HG03097 (cell line): ENCODE measurements at regions not wholly inside any gene's neighbourhood (a gene's known extent, or its start where the extent isn't known, plus 50 kb on each side); places are given as distances from the start of the nearest gene placed in this dataset.

Source experiments
- ATAC-seq: cut with Tn5 transposase; IDR thresholded peaks from one replicate; pipeline ENCODE4 v1.9.1; 2021; ENCODE audit not compliant: unreplicated experiment, low FRiP score

DNA sequence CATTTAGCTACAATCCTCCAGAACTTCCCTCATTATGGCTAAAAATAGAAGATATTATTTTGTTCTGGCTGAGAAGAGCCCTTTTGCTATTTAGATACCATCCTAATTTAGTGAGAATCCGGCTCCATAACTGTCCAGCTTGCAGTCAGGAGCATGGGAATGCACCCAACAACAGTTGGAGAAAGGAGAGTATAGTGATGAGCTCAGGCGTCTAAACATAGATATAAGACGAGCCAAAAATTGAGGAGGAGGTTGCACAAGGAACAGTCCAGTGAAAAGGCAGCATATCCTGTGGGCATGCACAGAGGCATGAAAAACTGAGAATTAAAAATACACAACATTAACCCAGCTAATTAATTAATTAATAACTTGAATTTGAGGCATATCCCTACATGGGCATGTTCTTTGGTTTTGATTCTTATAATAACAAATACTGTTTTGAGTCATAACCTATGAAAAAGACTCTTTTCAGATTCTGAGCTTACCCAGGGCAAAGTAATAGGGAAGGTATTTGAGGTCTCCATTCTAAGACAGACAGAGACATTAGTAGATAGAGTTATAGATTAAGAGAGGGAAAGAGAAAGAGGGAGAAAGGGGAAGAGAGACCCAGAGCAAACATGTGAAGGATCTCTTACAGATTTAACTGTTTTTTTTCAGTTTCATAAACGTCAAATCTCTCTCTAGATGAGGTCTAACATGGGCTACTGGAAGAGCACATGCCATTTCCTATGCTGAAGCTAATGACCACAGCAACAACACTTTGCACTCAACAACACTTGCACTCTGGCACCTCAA, 311.2 kb downstream of the OSR1 start:
- peak; percentile 96 for ATAC-seq

DNA sequence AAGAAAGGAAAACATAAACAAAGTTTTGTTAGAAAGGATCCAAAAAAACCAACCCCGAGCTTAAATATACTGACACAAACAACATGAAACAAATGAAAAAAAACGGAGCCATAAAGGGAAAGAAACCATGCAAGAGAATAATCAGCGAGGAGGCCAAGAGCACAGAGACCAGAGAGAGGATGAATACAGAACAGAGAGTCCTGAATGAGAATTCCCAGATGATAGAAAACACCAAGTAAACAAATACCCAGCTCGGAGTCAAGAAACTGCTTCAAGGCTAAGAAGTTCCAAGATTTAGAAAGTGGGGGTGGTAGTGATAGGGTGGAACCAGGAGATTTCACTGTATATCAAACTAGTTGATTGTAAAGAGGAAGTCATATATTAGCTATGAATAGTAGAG, 313.3 kb downstream of the OSR1 start:
- no peak for ATAC-seq

DNA sequence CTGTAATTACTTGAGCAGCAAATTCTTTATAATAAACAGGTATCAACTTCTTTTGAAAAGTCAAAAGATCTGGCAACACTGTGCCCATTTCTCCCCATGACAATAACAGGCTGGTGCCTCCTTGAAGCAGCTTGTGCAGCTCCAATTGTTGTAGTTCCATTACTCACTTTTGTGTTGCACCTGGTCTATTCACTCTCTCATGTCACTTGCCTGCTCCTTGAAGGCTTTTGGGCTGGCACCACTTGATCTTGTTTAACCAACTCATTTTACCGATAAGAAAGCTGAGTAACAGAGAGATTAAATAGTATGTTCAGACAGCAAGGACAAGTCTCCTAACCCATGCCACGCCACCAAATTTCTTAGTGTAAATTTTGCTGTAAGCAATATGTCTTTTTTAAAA, 314.5 kb downstream of the OSR1 start:
- no peak for ATAC-seq

DNA sequence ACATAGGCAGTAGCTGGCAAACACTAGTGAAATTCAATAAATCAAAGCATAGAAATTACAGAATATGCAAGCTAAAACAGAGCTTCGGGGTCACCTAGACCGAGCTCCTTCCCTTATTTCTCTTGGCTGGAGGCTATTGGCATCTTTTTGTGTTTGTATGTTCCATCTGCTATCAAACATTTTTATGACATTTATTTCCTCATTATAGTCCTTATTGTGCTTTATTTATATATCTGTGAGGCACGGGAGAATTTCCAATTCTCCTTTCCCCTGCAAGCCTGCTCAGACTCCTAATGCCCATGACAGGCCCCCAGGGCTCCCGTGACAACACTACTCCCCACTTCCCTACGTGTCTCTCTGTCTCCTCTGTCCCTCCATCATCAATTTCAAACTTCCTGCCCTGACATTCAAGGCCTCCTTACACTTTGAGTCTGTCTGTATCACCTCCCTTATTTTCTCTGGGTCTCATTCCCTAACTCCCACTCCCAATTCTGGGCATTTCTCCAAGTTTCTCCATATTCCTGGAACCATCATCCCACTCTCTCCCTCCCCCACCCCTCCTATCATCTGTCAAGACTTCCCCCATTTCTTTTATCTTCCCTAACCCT, 316.9 kb downstream of the OSR1 start:
- ATAC-seq = no peak

DNA sequence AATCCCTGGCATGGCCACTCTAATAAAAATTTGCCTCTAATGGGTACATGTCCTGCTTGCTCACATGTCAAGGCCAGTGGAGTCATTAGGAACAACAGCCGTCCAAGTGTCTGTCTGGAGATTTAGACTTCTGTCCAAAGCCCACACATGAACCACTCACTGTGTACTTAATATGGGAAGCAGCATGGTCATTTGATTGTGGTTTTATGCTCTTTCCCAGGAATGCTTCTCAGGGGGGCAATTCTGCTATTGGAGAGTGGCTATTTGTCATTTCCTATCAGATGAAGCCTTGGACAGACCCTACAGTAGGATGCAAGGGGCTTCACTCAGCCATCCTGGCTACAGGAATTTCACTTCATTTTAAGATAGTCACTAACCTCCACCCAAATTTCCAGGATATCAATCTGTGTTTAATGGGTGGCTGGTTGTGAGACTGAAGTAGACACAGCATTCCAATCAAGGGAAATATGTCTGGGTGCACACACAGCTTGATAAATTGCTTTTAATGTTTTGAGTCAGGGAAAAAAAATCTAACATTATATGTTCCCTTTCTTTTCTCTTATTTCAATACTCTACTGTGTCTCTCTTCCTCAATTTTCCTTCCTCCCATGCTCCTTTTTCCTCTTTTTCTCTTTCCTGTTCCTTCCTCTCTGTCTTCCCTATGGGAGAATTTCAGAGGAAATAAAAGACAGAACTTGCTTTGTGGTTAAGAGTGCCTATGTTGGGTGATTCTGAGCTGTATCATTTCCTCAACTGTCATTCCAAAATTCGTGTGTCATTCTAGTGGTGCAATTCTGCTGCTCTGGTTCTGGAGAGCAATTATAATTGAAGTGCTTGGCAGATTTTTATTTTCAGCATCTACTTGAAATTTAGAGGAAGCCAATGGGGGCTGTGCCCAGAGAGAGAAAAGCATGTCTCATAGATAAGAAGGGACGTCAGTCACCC, 320.1 kb downstream of the OSR1 start:
- no peak for ATAC-seq

DNA sequence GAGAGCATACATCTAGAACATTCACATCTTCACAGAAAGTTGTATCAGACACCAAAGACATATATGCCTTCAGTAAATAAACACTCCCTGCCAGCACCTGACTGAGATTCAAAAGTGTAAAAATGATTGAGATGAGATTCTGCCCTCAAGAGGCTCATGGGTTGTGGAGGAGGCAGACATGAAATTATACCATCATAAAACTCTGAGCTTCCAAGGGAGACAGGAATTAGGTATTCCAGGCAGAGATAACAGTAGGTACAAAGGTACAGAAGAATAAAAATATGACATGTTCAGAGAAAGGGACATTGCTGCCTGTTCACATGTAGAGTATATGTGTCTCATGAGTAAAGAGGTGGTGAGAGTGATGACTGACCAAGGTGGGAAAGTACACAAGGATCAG, 322.3 kb downstream of the OSR1 start:
- no peak for ATAC-seq

DNA sequence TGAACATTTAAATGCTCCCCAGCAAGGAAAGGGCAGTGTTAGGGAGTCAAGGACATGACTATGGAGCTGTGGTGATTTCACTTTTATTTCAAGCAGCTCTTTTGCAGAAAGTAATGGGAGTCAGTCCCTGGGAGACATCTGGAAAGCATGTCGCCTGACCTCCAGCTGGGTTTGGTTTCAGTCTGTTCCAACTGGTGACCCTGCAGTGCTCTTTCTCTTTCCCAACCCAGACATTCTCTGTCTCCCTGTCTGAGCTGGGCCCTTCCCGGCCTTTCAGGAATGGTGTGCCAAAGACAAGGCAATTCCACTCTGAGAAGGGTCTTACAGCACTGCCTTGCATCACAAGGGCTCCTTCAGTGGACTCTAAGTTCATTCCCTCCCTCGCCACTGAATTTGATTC, 323.2 kb downstream of the OSR1 start:
- no peak for ATAC-seq

DNA sequence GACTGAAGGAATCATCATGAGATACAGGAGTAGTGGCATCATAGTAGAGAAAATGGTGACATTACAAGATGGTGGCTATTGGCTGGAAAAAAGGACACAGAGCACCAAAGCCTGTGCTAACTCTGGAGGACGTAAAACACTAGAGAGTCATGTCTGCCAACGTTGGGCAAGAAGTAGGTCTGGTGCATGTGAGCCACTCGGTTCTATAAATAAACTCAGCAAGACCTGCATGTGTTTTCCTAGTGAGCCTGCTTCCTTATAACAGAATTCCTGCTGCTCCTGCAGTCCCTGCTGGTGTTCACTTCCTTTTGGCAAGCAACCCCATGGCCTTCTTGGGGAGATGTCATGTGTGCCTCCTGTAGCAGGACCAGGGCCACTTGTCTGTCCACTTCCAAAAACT, 325.2 kb downstream of the OSR1 start:
- ATAC-seq = no peak

DNA sequence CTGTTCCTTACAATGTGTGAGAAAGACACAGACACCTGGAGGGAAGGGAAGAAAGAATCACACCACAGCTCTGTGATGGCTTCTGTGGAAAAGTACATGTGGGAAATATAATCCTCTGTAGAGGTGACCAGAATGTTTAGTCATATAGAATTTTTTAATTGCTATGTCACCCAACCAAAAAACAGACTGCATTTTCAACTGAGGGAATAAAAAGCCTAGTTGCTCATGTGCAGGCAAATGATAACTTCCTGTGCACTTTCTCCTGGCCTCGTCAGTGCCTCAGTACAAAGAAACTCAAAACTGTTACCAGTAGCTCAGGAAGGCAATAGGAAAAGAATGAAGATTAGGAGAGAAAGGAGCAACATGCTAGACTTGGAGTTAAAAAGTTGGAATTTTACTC, 326.8 kb downstream of the OSR1 start:
- no peak for ATAC-seq

DNA sequence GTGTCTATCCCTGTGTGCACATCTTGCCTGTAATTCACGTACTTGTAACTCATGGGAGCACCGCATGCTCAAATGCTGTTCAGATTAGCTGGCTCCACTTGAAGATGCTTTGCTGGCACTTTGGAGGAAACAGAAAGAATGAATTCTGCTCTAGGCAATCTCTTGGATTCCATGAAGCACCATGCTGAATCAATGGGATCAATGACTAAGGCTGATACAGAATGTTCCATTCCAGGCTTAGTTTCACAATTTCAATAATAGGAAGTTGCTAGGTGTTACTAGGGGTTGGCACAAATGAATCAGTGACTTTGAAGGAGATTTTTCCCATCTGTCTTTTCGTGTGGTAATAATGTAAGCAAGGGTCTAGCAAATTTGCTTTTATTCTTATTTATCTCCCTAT, 328.8 kb downstream of the OSR1 start:
- ATAC-seq = no peak

DNA sequence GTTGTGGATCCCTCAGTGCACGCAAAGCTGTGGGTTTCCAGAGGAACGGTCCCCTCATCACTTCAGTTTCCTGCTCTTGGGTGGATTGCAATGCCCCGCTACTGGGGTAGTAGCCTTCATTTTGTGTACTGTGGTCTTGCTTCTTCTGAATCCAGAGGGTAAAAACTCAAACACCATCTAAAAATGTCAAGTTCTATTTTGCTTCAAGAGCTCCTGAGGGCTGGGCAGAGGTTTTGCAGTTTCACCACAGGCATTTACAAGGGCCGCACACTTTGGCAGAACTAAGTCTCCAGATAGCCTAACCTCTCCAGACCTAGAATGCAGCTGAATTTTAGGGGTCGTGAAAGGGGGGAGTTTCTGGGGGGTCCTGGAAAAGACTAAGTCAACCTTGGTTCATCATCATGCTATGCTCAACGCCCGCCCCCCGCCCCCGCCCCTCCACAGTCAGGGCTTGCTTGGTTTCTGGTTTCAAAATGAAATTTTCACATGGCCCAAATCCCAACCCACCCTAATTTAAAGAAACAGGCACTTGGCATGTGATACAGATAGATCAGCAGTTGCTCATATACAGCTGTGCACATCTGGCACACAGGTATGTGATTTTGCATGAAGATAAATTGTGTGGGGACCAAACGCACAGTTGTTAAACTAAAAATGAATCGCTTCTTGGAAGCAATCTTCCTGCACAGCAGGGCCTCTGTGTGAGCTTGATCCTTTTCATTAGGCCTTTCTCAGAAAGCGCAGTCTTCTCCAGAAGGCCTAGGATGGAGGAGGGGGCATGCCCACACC, 329.6 kb downstream of the OSR1 start:
- no peak for ATAC-seq

DNA sequence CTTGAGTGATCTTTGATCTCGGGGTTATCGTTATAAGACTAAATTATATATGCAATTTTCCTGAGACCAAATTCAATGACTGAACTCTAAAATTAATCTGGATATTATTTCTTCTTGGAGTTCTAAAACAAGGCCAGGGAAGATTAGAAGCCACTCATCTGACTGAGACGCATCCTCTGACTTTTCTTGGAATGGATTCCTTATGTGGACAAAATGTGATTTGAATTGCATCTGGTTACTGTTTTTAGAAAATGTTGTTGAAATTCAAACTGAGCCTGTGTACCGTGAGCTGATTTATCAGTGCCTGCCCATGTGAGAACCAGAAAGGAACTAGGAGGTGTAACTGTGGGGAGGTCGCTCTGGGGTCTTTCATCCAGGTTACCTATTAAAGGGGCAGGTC, 330.8 kb downstream of the OSR1 start:
- ATAC-seq = no peak

DNA sequence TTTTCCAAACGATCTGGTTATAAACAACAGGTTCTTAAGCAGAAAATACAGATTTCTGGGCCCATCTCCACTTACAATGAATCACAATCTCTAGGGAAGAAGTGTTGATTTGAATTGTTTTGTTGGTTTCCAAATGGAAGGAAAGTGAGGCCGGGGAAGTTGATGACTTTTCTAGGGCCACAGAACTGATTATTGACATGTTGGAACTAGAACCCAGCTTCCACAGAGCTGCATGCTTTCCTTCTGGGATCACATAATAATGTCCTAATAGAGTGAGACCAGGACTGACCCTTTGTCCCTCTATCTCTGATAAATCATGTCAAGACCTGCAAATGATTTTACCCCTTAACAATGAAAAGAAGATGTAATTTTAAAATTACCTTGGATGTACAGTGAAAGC, 332.2 kb downstream of the OSR1 start:
- ATAC-seq = no peak

DNA sequence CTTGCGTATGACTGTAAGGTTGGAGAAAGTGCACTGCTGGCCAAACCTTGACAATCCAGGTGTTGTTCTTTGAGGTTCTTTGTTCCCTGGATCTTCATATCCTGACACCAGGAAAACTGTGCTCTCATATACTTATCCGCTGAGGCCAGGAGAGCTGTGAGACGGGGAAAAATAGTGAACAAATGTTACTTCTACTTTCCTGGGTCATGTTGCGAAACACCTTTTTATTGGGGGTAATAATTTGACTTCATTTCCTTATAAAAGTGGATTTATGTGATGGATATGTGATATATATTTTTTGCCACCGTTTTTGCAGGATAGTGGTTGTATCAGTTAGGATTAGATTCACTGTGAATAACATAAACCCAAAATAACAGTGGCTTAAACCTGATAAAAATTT, 336.1 kb downstream of the OSR1 start:
- ATAC-seq = no peak

DNA sequence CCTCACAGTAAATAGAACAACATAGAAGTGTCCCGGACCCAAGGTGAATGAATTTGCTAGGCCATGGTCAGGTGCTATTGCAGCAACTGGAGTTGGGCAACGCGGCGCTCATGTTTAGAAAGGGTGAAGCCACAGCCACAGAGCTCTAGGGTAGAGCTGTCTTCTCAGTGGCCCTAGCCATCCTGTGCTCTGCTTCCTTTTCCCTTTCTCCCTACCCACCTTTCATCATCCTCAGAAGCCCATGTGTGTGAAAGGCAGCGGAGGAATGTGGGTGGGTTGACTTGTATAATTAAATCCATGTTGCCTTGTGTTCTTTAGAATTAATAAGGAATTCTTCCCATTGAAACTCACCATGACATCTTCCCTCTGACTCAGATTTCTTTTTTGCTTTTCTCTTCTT, 336.7 kb downstream of the OSR1 start:
- ATAC-seq = no peak

DNA sequence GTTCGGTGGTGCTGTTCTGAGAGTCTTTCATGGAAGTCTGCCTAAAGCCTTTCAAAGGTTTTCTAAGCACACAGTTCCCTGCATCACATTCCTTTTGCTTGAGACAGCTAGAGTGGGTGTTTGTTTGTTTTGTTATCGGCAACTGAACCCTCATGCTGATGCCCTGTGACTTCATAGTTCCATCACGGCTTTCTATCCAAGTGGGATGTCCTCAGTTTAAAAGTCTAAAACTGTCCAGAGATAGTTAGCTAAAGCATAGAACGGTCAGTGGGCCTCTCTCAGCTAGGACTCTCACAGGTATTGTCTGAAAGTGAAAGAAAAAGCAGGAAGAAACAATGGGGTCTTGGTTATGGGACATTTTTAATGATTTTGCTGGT, 337.3 kb downstream of the OSR1 start:
- ATAC-seq = no peak

DNA sequence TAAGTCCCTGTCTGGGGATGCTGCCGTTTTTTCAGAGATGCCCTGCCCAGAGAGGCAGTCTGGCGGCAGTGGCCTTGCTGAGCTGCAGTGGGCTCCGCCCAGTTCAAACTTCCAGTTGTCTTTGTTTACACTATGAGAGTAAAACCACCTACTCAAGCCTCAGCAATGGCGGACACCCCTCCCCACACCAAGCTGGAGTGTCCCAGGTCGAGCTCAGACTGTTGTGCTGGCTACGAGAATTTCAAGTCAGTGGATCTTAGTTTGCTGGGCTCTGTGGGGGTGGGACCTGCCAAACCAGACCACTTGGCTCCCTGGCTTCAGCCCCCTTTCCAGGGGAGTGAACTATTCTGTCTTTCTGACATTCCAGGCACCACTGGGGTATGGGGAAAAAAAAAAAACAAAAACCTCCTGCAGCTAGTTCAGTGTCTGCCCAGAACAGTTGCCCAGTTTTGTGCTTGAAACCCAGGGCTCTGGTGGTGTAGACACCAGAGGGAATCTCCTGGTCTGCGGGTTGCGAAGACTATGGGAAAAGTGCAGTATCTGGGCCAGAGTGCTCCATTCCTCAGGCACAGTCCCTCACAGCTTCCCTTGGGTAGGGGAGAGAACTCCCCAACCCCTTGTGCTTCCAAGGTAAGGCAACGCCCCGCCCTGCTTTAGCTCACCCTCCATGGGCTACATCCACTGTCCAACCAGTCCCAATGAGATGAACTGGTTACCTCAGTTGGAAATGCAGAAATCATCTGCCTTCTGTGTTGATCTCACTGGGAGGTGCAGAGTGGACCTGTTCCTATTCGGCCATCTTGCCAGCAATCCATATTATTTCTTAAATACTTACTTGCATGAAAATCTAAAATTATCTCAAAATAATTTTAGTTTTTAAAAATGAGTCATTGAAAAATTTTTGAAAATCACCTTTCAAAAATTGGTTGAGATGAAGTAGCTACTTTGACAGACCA, 338.0 kb downstream of the OSR1 start:
- ATAC-seq = no peak

DNA sequence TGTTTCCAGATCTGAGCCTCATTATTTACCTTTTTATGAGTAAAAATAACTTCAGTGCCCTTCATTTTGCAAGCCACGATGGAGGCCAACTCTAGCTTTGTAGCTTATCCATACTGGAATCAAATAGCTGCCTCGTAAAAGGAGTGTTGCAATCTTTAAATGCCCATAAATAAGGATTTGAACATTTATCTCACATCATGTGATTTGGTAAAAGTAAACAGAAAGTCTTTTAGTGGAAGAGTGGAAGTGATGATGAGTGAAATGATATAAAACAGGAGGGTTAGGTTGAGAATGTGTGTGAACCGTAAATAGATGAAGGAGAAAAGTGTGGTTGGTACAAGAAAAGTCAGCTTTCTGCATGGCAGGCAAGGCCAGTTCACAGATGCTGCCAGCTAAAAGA, 348.9 kb downstream of the OSR1 start:
- no peak for ATAC-seq

DNA sequence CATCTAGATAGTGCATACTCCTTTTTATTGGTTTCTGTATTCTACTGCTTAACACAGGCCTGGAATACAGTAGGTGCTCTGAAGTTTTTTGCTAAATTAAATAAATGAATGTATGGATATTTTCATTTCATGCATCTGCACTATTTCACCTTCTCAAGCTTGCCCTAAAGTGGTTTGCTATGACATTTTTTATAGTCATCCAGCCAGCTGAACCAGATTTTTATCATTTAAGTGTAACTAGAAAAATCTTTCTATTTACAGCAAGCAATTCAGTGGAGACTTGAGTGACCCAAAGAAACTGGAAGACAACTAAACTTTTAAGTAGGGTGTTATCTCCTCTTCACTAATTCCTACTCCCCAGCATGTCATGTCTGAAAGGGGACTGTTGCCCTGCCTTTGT, 354.9 kb downstream of the OSR1 start:
- ATAC-seq = no peak

DNA sequence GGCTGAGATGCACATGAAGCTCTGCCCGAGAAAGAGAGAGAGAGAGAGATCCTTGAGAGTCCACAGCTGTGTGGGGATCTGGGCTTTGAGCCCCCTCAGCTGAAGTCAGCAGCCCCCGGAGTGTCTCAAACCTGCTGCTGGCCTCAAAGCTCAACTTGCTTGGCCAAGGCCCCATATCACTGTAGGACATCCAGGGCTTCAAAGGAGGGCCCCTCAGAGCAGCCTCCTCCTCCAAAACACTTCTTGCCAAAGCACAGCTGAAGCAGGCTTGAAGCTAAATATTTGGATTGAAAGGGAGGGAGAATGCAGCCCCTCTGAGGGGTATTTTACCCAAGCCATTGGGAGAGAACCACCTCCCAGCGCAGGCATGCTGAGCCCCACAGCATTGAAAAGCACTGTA, 357.6 kb downstream of the OSR1 start:
- ATAC-seq = no peak
